IPS-15b (cell line): ENCODE measurements at regions not wholly inside any gene's neighbourhood (a gene's known extent, or its start where the extent isn't known, plus 50 kb on each side); places are given as distances from the start of the nearest gene placed in this dataset.

ENCODE experiments used
- H3K27me3 ChIP-seq: one replicate; pipeline ENCODE4 v1.6.1; 2013; ENCODE audit warnings: low read length; ENCODE audit not compliant: control insufficient read depth, insufficient read depth
- H3K36me3 ChIP-seq: one replicate; pipeline ENCODE4 v1.6.1; 2013; ENCODE audit warnings: low read length; ENCODE audit not compliant: control insufficient read depth, insufficient read depth
- H3K4me1 ChIP-seq: one replicate; pipeline ENCODE4 v1.6.1; 2013; ENCODE audit warnings: mild to moderate bottlenecking, low read length; ENCODE audit not compliant: control insufficient read depth, insufficient read depth
- H3K4me3 ChIP-seq: one replicate; pipeline ENCODE4 v1.5.1; 2013; ENCODE audit warnings: low read depth, low read length
- H3K9ac ChIP-seq: one replicate; pipeline ENCODE4 v1.6.1; 2013; ENCODE audit warnings: low read depth, mild to moderate bottlenecking, low read length
- H3K9me3 ChIP-seq: one replicate; pipeline ENCODE4 v1.6.1; 2013; ENCODE audit warnings: mild to moderate bottlenecking, low read length; ENCODE audit not compliant: control insufficient read depth, insufficient read depth

- H3K4me1 ChIP-seq = no peaks in the 10 kb centered on the region
- H3K36me3 ChIP-seq = no peaks in the 10 kb centered on the region
- no peaks in the 10 kb centered on the region for H3K27me3 ChIP-seq
- no peak overlapping the region for H3K4me3 ChIP-seq
- no peaks in the 10 kb centered on the region for H3K9me3 ChIP-seq
- no peak overlapping the region for H3K9ac ChIP-seq
Measured at GRCh38 chr7:15798081-15798480, 111.6 kb upstream of the MEOX2 start.

DNA sequence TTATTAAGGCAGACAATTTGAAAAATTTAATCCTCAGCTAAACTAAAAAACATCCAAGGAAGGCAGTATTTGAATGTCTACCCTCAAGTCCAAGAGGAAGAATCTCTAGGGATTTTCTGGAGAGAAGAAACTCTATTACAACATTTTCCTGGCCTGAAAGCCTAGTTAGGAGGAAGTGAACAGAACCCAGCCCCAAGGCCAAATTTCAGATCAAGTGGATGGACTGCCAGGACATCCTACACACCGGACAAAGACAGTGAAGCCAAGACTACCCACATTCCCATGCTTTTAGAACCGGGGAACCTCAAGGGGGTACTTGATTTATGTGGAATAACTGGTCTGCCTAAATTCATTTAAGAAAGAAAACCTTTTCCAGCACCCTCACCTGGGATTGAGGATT, 108.9 kb upstream of the MEOX2 start:
- H3K9ac ChIP-seq = no peak overlapping the region
- no peaks in the 10 kb centered on the region for H3K4me1 ChIP-seq
- no peak overlapping the region for H3K4me3 ChIP-seq
- no peaks in the 10 kb centered on the region for H3K27me3 ChIP-seq
- H3K9me3 ChIP-seq = no peaks in the 10 kb centered on the region
- H3K36me3 ChIP-seq = no peaks in the 10 kb centered on the region

- Histone ChIP-seq H3K27me3 (no peaks in the 10 kb centered on the region), H3K9me3 (no peaks in the 10 kb centered on the region), H3K4me1 (no peaks in the 10 kb centered on the region), H3K36me3 (no peaks in the 10 kb centered on the region), H3K9ac (no peak overlapping the region), H3K4me3 (no peak overlapping the region)
Measured at GRCh38 chr7:15794801-15795200, 108.3 kb upstream of the MEOX2 start.

GRCh38 chr7:15784694-15785030, 98.2 kb upstream of the MEOX2 start:
- Histone ChIP-seq H3K4me1 (peaks cover 9% of the 10 kb centered on the region), H3K36me3 (no peaks in the 10 kb centered on the region), H3K9me3 (no peaks in the 10 kb centered on the region), H3K9ac (no peak overlapping the region), H3K27me3 (no peaks in the 10 kb centered on the region), H3K4me3 (no peak overlapping the region)

DNA sequence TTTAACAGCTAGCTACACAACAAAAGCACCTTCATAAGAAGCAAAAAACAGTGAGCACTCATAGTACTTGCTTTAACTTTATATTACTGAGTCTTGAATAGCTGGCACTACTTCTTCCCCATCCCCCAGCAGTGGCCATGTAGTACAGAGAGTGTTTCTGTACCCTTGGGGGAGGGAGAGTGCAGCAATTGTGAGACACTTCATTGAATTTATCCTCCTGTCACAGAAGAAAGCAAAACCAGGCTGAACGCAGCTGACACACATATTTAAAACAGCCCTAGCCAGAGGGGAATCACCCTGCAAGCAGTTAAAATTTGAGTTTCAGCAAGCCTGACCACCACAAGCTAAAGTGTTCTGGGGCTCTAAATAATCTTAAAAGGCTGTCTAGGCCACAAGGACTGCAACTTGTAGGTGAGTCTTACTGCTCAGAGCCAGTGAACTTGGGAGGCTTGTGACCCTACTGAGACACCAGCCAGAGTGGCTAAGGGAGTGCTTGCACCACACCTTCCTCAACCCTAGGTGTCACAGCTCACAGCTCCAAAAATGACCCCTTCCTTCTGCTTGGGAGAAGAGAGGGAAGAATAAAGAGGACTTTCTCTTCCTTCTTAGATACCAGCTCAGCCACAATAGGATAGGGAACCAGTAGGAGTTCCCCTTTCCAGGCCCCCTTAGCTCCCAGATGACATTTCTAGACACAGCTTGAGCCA, 97.7 kb upstream of the MEOX2 start:
- H3K4me1 ChIP-seq = peaks cover 9% of the 10 kb centered on the region
- no peaks in the 10 kb centered on the region for H3K9me3 ChIP-seq
- no peak overlapping the region for H3K9ac ChIP-seq
- H3K27me3 ChIP-seq = no peaks in the 10 kb centered on the region
- H3K4me3 ChIP-seq = no peak overlapping the region
- no peaks in the 10 kb centered on the region for H3K36me3 ChIP-seq

- Histone ChIP-seq H3K9ac (no peak overlapping the region), H3K36me3 (no peaks in the 10 kb centered on the region), H3K27me3 (no peaks in the 10 kb centered on the region), H3K4me1 (peaks cover 9% of the 10 kb centered on the region), H3K4me3 (no peak overlapping the region), H3K9me3 (no peaks in the 10 kb centered on the region)
Measured at GRCh38 chr7:15782656-15783055, 96.2 kb upstream of the MEOX2 start.

- Histone ChIP-seq H3K36me3 (no peaks in the 10 kb centered on the region), H3K4me1 (peaks cover 9% of the 10 kb centered on the region), H3K9ac (no peak overlapping the region), H3K4me3 (no peak overlapping the region), H3K9me3 (no peaks in the 10 kb centered on the region), H3K27me3 (no peaks in the 10 kb centered on the region)
Measured at GRCh38 chr7:15781944-15782343, 95.5 kb upstream of the MEOX2 start.

GRCh38 chr7:15780271-15780670, 93.8 kb upstream of the MEOX2 start:
- Histone ChIP-seq H3K9ac (no peak overlapping the region), H3K4me1 (peaks cover 9% of the 10 kb centered on the region), H3K9me3 (no peaks in the 10 kb centered on the region), H3K27me3 (no peaks in the 10 kb centered on the region), H3K36me3 (no peaks in the 10 kb centered on the region), H3K4me3 (no peak overlapping the region)

GRCh38 chr7:15778191-15778590, 91.7 kb upstream of the MEOX2 start:
- H3K4me3 ChIP-seq = no peak overlapping the region
- H3K36me3 ChIP-seq = no peaks in the 10 kb centered on the region
- H3K4me1 ChIP-seq = peaks cover 6% of the 10 kb centered on the region
- H3K9me3 ChIP-seq = no peaks in the 10 kb centered on the region
- H3K27me3 ChIP-seq = no peaks in the 10 kb centered on the region
- H3K9ac ChIP-seq = no peak overlapping the region

DNA sequence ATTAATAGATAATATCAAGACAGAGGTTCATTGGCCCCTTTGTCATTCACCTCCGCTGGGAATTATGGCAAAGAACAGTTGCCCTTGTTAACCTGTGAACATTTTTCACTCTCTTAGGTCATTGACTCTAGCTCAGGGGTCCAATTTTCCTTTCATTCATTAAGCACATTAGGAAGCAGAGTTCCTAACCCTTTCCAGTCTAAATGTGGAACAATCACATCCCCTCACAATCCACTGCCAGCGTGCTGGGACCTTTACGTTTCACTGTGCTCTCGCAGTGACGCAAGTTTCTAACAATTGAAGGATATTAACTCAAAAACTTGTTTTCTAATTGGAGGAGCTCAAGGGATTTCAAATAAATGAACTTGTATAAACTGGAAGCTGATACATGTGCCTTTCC, 79.3 kb upstream of the MEOX2 start:
- no peaks in the 10 kb centered on the region for H3K9me3 ChIP-seq
- no peak overlapping the region for H3K9ac ChIP-seq
- no peaks in the 10 kb centered on the region for H3K36me3 ChIP-seq
- H3K4me3 ChIP-seq = no peak overlapping the region
- no peaks in the 10 kb centered on the region for H3K4me1 ChIP-seq
- no peaks in the 10 kb centered on the region for H3K27me3 ChIP-seq

- H3K27me3 ChIP-seq = no peaks in the 10 kb centered on the region
- H3K36me3 ChIP-seq = no peaks in the 10 kb centered on the region
- H3K4me3 ChIP-seq = no peak overlapping the region
- no peaks in the 10 kb centered on the region for H3K9me3 ChIP-seq
- H3K4me1 ChIP-seq = no peaks in the 10 kb centered on the region
- no peak overlapping the region for H3K9ac ChIP-seq
Measured at GRCh38 chr7:15764851-15765382, 78.4 kb upstream of the MEOX2 start.

DNA sequence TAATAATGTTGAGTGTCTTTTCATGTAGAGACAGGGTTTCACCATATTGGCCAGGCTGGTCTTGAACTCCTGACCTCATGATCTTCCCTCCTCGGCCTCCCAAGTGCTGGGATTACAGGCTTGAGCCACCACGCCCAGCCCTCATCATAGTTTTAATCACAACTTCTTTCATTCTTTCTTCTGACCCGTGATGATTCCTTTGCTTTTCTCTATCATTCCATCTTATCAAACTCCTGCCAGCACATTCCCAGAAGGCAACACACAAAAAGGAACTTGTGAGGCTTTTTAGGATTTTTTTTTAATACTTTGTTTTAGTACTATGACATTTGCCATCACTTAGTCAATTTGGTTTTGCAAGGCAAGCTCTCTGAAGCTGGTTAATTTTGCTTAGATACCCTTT, 77.5 kb upstream of the MEOX2 start:
- Histone ChIP-seq H3K9me3 (no peaks in the 10 kb centered on the region), H3K4me1 (no peaks in the 10 kb centered on the region), H3K4me3 (no peak overlapping the region), H3K9ac (no peak overlapping the region), H3K36me3 (no peaks in the 10 kb centered on the region), H3K27me3 (no peaks in the 10 kb centered on the region)
